PC-9 (cell line): ENCODE measurements at regions not wholly inside any gene's neighbourhood (a gene's known extent, or its start where the extent isn't known, plus 50 kb on each side); places are given as distances from the start of the nearest gene placed in this dataset.

Source experiments
- BruUV-seq: library from RNA; stranded (reverse); fragments of 400-500 nt; replicated peaks from 2 replicates; lab custom pipeline; 2021; lab: Mats Ljungman, UMichigan
- CTCF ChIA-PET: fragments of 300-600 bp; sonication (Branson Sonifier 250); formaldehyde crosslinking; loops from one replicate; lab custom pipeline; 2022; ENCODE audit warnings: antibody characterized with exemption; lab: Charles Lee
- POLR2A ChIA-PET: fragments of 300-600 bp; sonication (Branson Sonifier 250); formaldehyde crosslinking; loops from one replicate; lab custom pipeline; 2022; ENCODE audit warnings: antibody characterized with exemption; ENCODE audit not compliant: unreplicated experiment; lab: Charles Lee
- DNase-seq, 2 experiments: peaks; one replicate each; pipeline versions ENCODE4 v3.0.0 to v3.0.0-alpha.2; 2015 to 2022; ENCODE audit warnings: mixed read lengths in 1 of 2
- H2AFZ ChIP-seq: fragments of 200-600 bp; sonication (generic); 2 replicates; pipeline ENCODE4 v1.8.1; 2017; ENCODE audit warnings: antibody characterized with exemption
- H3F3A ChIP-seq: fragments of 200-600 bp; sonication (generic); 2 replicates; pipeline ENCODE4 v1.8.1; 2017; ENCODE audit warnings: antibody characterized with exemption, mild to moderate bottlenecking, low read depth; ENCODE audit not compliant: insufficient read depth
- H3K27ac ChIP-seq: fragments of 200-600 bp; sonication (generic); 2 replicates; pipeline ENCODE4 v1.6.1; 2016; ENCODE audit warnings: mixed run types
- H3K27me3 ChIP-seq: fragments of 200-600 bp; sonication (generic); 2 replicates; pipeline ENCODE4 v1.6.1; 2016; ENCODE audit warnings: low read depth, mixed run types; ENCODE audit not compliant: insufficient read depth
- H3K36me3 ChIP-seq: fragments of 200-600 bp; sonication (generic); 2 replicates; pipeline ENCODE4 v1.6.1; 2016; ENCODE audit warnings: low read depth, mixed run types
- H3K4me1 ChIP-seq: fragments of 200-600 bp; sonication (generic); replicated peaks from 2 replicates; pipeline ENCODE4 v1.6.1; 2016; ENCODE audit warnings: mixed run types; ENCODE audit not compliant: insufficient read depth
- H3K4me2 ChIP-seq: fragments of 200-600 bp; sonication (generic); 2 replicates; pipeline ENCODE4 v1.6.1; 2017; ENCODE audit warnings: mixed run types
- H3K4me3 ChIP-seq: fragments of 200-600 bp; sonication (generic); 2 replicates; pipeline ENCODE4 v1.6.1; 2016; ENCODE audit warnings: mixed run types
- H3K79me2 ChIP-seq: fragments of 200-600 bp; sonication (generic); 2 replicates; pipeline ENCODE4 v1.6.1; 2017; ENCODE audit warnings: low read depth, mixed run types
- H3K9me2 ChIP-seq: fragments of 200-600 bp; sonication (generic); 2 replicates; pipeline ENCODE4 v1.8.1; 2017; ENCODE audit warnings: mild to moderate bottlenecking; ENCODE audit not compliant: insufficient read depth
- H3K9me3 ChIP-seq: fragments of 200-600 bp; sonication (generic); 2 replicates; pipeline ENCODE4 v1.8.1; 2016; ENCODE audit warnings: low read depth; ENCODE audit not compliant: insufficient read depth
- H4K20me1 ChIP-seq: fragments of 200-600 bp; sonication (generic); 2 replicates; pipeline ENCODE4 v1.8.1; 2017; ENCODE audit not compliant: insufficient read depth
- CTCF ChIP-seq: fragments of 200-600 bp; sonication (generic); conservative IDR thresholded peaks from 2 replicates; pipeline ENCODE4 v1.6.1; 2017; ENCODE audit warnings: mixed run types, antibody characterized with exemption, mild to moderate bottlenecking, moderate library complexity
- EZH2 ChIP-seq: fragments of 200-600 bp; sonication (generic); IDR thresholded peaks from 2 replicates; pipeline ENCODE4 v1.8.0; 2017; ENCODE audit warnings: antibody characterized with exemption, low read depth
- intact Hi-C: fragments of 100-400 bp; cut with micrococcal nuclease; formaldehyde crosslinking; loops from one replicate; pipeline ENCODE4 v1.10.0; 2022; ENCODE audit not compliant: unreplicated experiment

GRCh38 chr7:124388751-124389150, 355.9 kb upstream of the TMEM229A start:
- Histone ChIP-seq H3F3A (no peaks in the 10 kb centered on the region), H2AFZ (no peak overlapping the region), H3K79me2 (no peaks in the 10 kb centered on the region), H3K4me2 (no peak overlapping the region), H3K4me3 (no peak overlapping the region), H3K27me3 (no peaks in the 10 kb centered on the region), H3K9me3 (no peaks in the 10 kb centered on the region), H3K4me1 (no peaks in the 10 kb centered on the region), H3K36me3 (no peaks in the 10 kb centered on the region), H4K20me1 (no peaks in the 10 kb centered on the region), H3K27ac (no peak overlapping the region), H3K9me2 (no peaks in the 10 kb centered on the region)
- no peak for TF ChIP-seq EZH2
- no peak for TF ChIP-seq CTCF
- no TSS peak for BruUV-seq
- DNase-seq: no peak
- ChIA-PET POLR2A (no interaction called here), CTCF (no interaction called here)
- intact Hi-C loops: no loop called here

- Histone ChIP-seq H4K20me1 (no peaks in the 10 kb centered on the region), H3K9me3 (no peaks in the 10 kb centered on the region), H3K4me1 (no peaks in the 10 kb centered on the region), H3K9me2 (no peaks in the 10 kb centered on the region), H3K36me3 (no peaks in the 10 kb centered on the region), H3K27ac (no peak overlapping the region), H3K4me3 (no peak overlapping the region), H3F3A (no peaks in the 10 kb centered on the region), H3K79me2 (no peaks in the 10 kb centered on the region), H3K27me3 (no peaks in the 10 kb centered on the region), H2AFZ (no peak overlapping the region), H3K4me2 (no peak overlapping the region)
- TF ChIP-seq EZH2 (no peak), CTCF (no peak)
- BruUV-seq: no TSS peak
- CTCF ChIA-PET: no interaction called here
- intact Hi-C loops: no loop called here
- no peak for DNase-seq
- POLR2A ChIA-PET: no interaction called here
These were observed 354.2 kb upstream of the TMEM229A start for GRCh38 chr7:124387056-124387455.

GRCh38 chr7:124379296-124379695, 346.4 kb upstream of the TMEM229A start:
- Histone ChIP-seq H3K4me1 (no peaks in the 10 kb centered on the region), H3K36me3 (no peaks in the 10 kb centered on the region), H3F3A (no peaks in the 10 kb centered on the region), H3K9me2 (no peaks in the 10 kb centered on the region), H3K27ac (no peak overlapping the region), H3K4me2 (no peak overlapping the region), H3K79me2 (no peaks in the 10 kb centered on the region), H3K9me3 (no peaks in the 10 kb centered on the region), H4K20me1 (no peaks in the 10 kb centered on the region), H3K27me3 (no peaks in the 10 kb centered on the region), H3K4me3 (no peak overlapping the region), H2AFZ (no peak overlapping the region)
- no peak for TF ChIP-seq EZH2
- TF ChIP-seq CTCF: no peak
- intact Hi-C loops: no loop called here
- POLR2A ChIA-PET: no interaction called here
- CTCF ChIA-PET: no interaction called here
- DNase-seq: no peak
- BruUV-seq: no TSS peak
